T-helper 2 cell (primary cell): ENCODE measurements at regions not wholly inside any gene's neighbourhood (a gene's known extent, or its start where the extent isn't known, plus 50 kb on each side); places are given as distances from the start of the nearest gene placed in this dataset.

ENCODE experiments used
- DNase-seq, 5 experiments: peaks; one replicate each; pipeline versions ENCODE4 v3.0.0 to v3.0.0-alpha.2; 2012 to 2022

DNA sequence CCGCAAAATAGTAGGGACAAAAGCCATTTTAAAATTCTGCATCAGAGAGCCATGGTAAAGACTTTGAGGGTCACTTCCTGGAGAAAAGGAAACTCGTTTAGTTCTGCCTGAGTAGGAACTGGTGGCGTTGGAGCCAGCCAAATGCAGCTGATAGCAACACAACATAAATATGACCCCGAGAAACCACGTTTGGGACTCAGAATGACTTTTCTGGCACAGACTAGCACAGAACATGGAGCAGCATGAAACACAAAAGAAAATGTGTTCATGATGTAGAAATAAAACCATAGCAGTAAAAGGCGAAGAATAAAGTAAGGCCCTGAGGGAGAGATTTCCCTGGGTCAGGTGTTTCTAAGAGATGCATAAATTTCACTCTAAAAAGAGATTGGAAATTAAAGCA lies 149.2 kb upstream of the KLHL29 start:
- no peak for DNase-seq

DNA sequence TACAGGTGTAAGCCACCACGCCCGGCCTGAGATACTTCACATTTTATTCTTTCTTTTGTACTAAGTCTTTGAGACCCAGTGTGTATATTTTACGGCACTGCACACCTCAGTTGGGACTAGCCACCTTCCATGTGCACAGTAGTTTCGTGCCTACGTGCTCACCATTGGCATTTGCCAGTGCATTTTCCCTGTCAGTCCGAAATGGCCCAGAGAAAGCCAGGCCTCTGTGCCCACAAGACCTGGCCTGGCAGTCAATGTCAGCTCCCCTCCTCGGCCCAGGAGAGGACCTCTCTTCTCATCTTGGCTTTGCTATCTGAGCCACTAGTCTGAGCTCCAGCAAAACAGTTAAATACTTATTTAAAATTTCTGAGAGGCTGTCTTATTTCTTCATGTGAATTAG lies 147.8 kb upstream of the KLHL29 start:
- DNase-seq, result no peak

DNA sequence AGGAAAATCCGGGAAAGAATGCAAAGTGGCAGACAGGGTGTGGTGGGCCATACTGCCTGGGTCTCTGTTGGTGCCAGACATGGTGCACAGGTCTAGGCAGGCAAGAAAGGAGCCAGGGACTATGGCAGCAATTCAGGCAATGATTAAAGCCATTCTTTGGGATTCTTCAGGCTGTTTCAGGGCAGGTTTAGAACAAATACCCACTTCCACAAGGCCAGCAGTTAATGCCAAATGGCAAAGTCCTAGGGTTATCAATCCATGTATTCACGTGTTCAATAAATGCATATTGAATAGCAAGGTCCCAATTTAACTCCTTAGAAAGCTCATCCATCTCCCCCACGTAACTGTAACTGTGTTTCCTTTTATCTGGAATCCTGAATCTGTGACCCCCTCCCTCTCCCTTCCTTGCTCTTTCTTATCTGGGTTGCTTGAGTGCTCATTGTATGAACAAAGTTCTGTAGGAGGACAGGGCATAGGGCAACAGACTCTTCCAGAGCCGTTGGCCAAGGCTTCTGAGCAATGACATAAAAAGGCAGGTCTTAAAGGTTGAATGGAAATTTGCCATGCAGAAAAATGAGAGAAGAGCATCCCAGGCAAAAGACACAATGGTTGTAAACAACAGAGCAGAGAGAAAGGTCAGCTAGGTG lies 146.8 kb upstream of the KLHL29 start:
- DNase-seq, result no peak

DNA sequence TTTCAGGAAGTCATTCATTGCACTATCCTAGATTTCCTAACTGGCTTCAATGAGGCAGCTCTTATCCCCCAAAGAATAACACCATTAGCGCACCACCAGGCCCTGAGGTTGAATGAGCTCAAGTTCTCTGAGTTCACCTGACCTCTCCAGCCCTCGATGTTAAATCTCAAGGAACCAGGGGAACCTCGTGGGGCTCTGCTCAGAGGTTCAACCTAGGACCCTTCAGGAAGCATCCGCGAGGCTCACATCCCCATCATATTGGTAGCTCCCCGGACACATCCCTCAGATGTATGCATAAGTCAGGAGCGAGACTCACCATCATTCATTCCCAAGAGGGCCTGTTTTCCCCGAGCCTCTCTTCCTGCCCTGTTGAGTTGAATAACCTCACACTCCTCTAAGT lies 145.6 kb upstream of the KLHL29 start:
- DNase-seq, result no peak

DNA sequence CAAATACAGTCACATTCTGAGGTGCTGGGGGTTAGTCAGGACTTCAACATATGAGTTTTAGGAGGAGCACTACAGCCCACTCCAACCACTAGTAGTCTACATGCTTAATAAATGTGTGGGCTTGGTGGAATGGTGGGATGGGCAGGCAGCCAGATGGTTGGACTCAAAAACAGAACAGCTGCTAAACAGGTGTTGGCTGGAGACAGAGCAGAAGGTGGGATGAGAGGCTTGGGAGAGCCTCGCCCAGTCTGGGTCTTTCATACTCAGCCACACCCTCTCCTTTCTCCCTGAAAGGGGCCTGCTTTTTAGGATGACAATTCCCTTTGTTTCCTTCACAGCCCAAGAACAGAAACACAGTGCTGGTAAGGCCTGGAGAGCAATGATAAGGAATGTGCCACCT lies 143.9 kb upstream of the KLHL29 start:
- no peak for DNase-seq

DNA sequence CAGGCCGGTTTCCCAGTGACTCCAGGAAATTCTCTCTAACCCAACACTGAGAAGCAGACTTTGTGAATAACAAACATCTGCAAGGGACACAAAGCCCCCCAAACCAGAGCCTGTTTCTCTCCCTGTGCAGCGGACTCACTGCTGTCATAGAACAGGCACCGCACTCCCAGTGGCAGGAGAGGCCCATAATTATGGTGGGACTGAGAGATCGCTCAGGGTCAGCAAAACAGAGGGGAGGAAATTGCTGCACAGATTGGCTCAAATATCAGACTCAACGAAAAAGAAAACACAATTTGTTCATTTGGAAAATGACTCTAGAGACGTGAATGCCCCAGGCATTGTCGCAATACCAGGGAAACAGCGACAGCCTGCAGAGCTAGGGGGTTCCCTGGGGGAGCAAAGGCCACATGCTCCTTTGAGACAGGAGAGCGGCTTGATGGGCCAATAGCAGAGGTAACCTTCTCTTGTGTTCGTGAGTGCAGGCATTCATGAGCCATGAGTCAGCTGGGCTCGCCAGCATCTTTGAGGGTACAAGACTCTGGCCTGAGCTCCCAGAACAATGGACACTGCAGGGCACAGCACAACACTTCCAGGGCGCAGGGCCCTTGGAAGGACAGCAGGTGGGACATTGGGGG lies 143.3 kb upstream of the KLHL29 start:
- no peak for DNase-seq

DNA sequence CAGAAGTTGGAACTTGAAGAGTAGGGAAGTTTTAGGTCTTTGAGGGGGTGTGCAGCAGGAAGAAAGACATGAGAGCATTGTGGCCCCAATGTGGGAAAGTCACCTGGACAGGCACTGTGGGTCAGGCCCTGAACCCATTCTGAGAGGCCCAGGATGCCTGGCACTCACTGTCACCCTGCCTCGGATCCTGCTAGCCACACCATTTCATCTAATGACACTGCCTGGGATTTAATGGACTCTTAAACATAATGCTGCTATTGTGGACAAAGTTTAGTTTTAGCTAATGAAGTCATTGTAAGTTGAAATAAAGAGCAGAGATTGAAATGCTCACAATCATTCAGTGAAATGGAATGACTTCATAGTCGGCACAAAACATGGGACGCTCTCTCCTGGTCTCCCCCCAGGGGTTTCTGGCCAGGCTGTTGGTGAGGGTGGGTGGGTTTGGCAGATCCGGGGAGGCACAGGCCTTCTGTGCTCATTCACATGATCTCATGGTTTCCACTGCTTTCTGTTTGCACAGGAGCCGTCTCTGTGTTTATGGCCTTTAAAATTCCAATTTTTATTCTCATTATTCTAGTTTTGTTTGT lies 141.8 kb upstream of the KLHL29 start:
- DNase-seq, result no peak

DNA sequence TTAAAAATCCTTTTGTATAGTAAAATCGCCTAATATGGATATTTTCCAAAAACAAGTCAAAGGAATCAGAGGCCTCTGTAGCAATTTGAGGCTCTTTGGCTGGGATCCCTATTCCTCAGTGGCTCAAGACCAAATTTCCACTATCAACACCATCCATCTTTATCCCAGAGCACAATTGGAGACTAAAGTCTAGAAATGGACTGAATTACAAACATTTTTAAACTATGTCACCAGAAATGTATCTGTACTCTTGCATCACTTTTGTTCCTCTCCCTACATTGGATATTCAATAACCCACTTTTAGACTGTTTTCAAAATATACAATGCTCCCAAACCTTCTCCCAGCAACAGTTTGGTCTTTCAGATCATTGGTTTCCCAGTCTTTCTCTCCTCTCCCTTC lies 140.4 kb upstream of the KLHL29 start:
- DNase-seq, result no peak

DNA sequence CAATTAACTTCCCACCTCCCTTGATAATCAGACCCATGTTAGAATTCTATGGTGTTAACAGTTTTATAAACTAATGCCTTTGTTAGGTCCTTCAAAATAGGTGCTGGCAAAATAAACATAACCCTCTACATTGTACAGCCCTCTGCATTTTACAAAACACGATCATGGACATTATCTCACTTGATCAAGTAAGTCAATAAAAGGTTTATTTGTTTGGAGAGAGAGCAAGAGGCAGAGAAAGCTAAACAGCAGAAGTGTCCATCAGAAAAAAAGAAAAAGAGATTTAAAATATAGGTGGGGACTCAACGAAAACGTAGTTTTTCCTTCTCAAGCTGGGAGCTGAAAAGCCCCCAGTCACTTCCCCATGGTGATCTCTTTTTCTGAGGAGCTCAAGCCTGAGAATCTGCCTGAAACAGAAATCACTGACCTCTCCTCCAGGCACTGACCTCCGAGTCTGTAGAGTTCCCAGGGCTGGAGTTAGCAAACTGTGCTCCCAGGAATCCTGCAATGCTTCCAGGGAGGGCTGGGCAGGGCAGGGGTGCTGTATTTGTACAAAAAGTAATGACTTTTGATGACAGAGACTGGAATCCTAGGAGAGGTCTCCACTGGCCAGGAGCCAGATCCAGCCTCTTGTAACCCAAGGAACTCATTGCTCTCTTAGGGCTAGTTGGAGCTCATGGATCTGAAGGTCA lies 137.8 kb upstream of the KLHL29 start:
- no peak for DNase-seq

DNA sequence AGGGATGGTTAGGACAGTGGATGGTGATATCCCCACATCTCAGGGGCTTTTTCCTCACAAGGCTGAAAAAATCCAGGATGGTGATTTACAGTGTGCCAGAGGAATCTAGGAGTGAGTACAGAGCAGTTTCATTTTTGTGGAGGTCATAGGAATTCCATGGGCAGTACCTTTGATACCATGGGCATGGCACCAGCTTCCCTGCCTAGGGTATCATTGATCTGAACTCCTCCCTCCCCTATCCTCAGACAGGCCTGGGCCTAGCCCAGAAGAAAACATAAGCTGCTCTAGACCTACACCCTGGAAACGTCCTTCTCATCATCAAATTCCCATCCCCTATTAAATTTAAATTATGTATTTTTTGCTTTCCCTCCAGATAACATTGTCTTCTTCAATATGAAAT lies 136.3 kb upstream of the KLHL29 start:
- no peak for DNase-seq

DNA sequence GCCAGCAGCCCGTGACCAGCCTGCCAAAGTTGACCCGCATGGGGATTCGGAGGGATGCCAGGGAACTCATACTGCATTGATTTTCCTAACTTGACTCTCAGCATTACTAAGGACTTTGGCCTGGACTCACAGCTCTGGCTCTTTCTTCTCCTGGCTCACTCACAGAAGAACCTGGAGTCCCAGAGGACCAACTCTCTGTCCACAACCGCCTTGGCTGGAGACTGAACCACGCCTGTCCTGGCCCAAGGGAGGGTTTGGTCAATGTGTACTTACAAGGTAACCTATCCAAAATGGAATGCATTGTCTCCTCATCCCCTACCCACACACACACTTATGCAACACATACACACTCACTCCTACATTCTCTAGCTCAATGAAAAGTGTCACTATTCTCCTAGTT lies 135.6 kb upstream of the KLHL29 start:
- no peak for DNase-seq

DNA sequence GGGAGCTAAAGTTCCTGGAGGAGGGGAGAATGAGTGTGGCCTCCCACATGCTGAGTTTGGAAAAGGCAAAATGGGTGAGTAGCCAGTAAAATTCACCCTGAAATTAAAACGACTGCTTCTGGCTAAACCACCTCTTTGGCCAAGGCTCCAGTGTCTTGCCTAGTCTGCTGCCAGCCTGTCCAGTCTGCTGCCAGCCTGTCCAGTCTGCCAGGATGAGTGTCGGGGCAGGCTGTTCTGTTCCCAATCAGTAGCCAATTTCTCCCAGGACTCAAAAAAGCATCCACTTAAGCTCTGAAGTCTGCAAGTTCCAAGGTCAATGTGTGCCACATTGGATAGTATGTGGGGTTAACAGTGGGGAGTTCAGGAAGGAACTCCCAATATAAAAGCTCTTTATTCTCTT lies 134.6 kb upstream of the KLHL29 start:
- no peak for DNase-seq

DNA sequence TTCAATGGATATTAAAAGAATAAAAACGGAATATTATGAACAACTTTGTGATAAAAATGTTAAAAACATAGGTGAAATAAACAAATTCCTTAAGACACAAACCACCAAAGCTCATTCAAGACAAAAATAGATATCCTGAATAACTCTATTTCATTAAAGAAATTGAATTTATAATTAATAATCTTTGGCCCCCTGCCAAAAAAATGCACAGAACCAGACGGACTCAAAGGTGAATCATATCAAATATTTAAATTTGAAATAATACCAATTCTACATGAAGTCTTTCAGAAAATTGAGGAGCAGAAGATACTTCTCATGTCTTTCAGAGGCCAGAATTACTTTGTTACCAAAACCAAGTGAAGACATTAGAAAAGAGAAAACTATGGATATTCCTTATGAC lies 128.3 kb upstream of the KLHL29 start:
- no peak for DNase-seq

DNA sequence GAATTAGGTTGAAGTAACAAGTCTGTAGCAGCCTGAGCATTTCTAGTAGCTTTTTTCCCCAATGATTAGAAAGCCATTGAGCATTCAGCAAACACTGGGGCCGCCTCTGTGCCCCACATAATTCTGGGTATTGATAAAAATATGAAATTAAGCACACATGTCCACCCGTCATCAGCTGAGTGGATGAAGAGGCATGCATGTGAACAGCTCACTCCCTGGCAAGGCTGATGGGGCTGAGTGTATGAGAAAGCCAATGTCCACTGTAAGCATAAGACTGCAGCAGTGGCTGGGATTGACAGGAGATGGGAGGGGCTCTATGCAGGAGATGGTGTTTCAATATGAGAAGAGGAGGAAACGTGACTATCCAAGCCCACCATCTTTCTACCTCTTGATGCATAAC lies 124.4 kb upstream of the KLHL29 start:
- DNase-seq, result no peak

DNA sequence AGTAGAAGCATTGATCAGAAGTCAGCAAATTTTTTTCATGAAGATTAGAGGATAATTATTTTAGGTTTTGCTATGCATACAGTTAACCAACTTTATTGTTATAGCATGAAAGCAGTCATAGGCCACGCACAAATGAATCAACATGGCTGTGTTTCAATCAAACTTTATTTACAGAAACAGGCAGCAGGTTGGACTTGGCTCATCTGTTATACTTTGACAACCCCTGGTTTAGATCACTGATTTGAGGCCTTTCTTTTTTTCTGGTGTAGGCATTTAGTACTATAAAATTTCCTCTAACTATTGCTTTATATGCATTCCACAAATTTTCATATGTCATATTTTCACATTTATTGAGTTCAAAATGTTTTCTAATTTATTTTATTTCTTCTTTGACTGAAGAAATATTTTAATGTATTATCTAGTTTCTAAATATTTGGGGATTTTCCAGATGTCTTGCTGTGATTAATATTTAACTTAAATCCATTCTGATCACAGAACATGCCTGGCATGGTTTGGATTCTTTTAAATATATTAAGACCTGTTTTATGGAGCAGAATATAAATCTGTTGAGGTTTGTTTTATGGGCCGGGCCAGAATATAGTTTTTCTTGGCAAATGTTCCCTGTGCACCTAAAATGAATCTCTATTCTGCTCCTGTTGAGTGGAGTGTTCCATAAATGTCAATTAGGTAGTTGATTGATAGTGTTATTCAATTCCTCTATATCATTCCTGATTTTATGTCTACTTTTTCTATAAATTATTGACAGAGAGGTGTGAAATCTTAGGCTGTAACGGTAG lies 116.3 kb upstream of the KLHL29 start:
- DNase-seq, result no peak

DNA sequence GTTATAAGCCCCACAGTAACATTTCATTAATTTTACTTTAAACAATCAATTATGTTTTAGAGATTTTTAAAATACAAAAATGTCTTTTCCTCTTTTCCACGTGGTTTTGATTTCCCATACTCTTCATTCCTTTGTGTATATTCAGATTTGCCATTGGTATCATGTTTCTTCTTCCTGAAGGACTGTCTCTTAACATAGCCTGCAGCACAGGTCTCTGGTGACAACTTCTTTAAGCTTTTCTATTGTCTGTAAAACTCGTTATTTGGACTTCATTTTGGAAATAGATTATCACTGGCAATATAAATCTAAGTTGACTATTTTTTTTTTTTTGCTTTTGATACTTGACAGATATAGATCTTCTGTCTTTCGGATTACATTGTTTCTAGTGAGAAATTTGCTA lies 115.2 kb upstream of the KLHL29 start:
- DNase-seq, result no peak

DNA sequence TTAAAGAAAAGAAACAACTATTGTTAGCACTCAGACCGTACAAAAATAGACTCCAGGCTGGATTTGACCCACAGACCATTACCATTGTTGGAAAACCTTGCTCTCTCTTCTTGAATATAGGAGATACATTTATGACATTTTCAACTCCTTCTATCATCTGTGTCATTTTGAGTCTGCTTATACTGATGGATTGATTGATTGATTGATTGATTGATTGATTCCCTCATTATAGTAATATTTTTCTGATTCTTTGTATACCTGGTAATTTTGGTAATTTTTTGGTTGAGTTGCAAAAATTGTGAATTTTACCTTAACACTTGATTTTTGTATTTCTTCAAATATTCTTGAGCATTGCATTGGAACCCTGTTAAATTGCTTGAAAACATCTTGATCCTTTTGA lies 114.2 kb upstream of the KLHL29 start:
- no peak for DNase-seq

DNA sequence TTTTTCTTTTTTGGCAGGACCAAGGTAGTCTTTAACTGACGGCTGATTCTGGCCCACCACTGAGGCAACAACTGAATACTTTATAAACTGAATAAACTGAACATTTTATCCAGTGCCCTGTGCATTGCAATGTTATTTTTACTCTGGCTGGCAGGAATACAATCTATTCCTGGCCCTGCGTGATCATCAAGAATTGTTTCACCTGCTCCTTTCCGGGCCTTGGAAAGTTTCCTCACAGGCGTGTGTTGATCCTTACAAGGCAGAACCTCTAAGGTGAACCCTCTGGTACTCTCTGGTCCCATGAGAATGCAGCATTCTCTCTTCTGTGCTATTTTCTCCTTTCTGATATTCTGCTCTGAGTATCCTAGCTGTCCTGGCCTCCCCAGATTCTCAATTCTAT lies 113.7 kb upstream of the KLHL29 start:
- DNase-seq, result no peak

DNA sequence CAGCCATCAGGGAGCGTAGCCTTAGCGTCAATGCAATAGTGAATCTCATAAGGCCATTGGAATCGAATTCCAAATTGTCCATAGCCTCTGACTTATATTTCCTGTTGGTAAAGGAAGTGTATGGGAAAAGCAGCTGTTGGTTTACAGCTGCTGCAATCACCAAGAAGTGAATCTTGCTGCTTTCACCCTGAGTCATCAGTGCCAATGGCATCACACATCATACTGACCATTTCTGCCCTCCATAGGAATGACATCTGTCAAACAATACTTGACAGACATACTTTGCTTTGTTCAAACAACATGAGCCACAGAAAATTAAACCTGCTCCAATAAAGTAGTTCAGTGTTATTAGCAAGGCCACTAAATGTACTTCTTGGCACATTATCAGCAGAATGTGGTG lies 111.2 kb upstream of the KLHL29 start:
- no peak for DNase-seq

DNA sequence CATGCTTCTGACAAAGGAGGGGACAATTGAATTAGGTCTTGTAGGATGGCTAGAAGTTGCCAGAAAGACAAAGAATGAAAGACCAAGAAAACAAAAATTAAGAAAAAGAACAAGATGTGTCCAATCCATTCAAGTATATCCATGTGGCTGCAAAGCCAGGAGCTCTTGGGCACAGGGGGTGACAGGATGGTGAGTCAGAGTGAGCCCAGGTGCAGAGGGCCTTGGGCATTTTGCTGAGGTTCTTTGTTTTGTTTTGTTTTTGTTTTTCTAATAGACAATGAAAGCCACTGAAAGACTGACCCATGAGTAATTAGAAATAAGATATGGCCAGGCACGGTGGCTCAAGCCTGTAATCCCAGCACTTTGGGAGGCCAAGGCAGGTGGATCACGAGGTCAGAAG lies 104.6 kb upstream of the KLHL29 start:
- DNase-seq, result no peak

DNA sequence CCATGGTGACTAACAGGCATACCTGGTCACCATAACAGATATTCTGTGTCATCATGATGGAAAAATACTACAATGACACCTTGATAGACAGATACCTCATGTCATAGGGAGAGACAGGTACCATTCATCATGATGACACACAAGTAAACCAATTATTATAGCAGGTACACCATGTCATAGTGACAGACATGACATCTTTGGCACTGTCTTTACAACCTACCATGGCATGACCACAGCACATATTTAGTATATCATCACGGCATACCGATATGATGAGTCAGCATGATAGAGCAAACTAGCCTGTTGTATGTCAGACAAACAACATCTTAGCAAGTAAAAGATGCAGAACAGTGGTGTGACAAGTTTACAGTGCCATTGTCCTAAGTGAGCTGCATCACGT lies 101.3 kb upstream of the KLHL29 start:
- no peak for DNase-seq

DNA sequence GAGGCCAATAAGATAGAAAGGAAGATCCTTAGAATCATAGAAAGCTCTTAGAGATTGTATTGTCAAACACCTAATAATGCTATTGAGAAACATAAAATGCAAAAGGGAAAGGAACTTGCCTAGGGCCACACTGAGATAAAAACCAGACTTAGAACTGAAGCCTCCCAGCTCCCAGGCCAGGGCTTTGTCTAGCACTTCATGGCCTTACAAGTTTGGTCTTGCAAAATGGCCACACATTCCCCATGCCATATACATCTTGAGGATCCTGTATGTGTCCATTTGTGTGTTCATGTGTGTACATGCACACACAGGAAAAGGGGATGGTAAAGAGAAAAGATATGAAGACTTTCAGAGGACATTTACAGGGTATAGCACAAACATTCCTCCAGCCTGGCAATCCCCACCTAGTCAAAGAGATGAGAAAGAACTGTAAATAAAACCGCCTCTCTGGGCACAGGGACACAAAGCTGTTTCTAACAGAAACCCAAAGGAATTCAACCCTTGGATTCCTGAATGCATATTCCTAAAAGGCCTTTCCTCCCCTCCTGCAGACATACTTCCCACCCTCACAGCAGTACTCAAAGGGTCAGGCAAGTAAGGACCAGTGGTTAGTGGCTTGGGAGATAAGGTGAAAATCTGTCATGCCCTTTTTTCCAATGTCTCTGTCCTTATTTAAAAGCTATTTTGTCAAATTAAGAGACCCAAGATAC lies 99.7 kb upstream of the KLHL29 start:
- no peak for DNase-seq
